DND-41 (cell line): ENCODE measurements at regions not wholly inside any gene's neighbourhood (a gene's known extent, or its start where the extent isn't known, plus 50 kb on each side); places are given as distances from the start of the nearest gene placed in this dataset.

Source experiments
- CTCF ChIP-seq: IDR thresholded peaks from 2 replicates; pipeline ENCODE4 v1.5.1; 2012; ENCODE audit warnings: borderline replicate concordance, low read length, moderate library complexity, mild to moderate bottlenecking; ENCODE audit not compliant: poor library complexity, severe bottlenecking; ENCODE audit errors: extremely low read depth
- EZH2 ChIP-seq: IDR thresholded peaks from 3 replicates; pipeline ENCODE4 v1.6.1; 2012; ENCODE audit warnings: borderline replicate concordance, low read depth, mild to moderate bottlenecking, moderate library complexity, low read length, inconsistent platforms; ENCODE audit not compliant: severe bottlenecking

- TF ChIP-seq CTCF (no peak), EZH2 (no peak)
These were observed 361.0 kb upstream of the IL12A start for GRCh38 chr3:159627634-159628033.
